GM23338 (cell line): ENCODE measurements at regions not wholly inside any gene's neighbourhood (a gene's known extent, or its start where the extent isn't known, plus 50 kb on each side); places are given as distances from the start of the nearest gene placed in this dataset.

Experiments
- CREB1 ChIP-seq: fragments of 250-450 bp; sonication (Bioruptor Pico); IDR thresholded peaks from 2 replicates; pipeline ENCODE4 v1.5.0; 2020; ENCODE audit warnings: low read depth, mild to moderate bottlenecking, moderate library complexity
- CTCF ChIP-seq, 2 experiments: fragments of 200-600 bp in 1 of 2; sonication (generic) in 1 of 2; conservative IDR thresholded peaks; 2 replicates each; pipeline versions ENCODE4 v1.5.1 to v1.6.1; 2016 to 2017; ENCODE audit warnings: antibody characterized with exemption in 2 of 2, low read depth in 2 of 2, mild to moderate bottlenecking in 2 of 2, moderate library complexity in 1 of 2
- EZH2 ChIP-seq: fragments of 200-600 bp; sonication (generic); IDR thresholded peaks from one replicate; pipeline ENCODE4 v1.8.0; 2017; ENCODE audit warnings: antibody characterized with exemption, mild to moderate bottlenecking, low read depth; ENCODE audit not compliant: unreplicated experiment
- EZH2phosphoT487 ChIP-seq: fragments of 200-600 bp; sonication (generic); IDR thresholded peaks from one replicate; pipeline ENCODE4 v1.8.1; 2018; ENCODE audit warnings: antibody characterized with exemption; ENCODE audit not compliant: unreplicated experiment
- JUNB ChIP-seq: IDR thresholded peaks from one replicate; pipeline ENCODE4 v1.6.1; 2016; ENCODE audit warnings: antibody characterized with exemption; ENCODE audit not compliant: unreplicated experiment
- NANOG ChIP-seq: IDR thresholded peaks from 2 replicates; pipeline ENCODE4 v1.6.1; 2016; ENCODE audit warnings: antibody characterized with exemption, borderline replicate concordance
- POLR2AphosphoS5 ChIP-seq: IDR thresholded peaks from 2 replicates; pipeline ENCODE4 v1.6.1; 2016; ENCODE audit warnings: antibody characterized with exemption, low read depth
- REST ChIP-seq: IDR thresholded peaks from one replicate; pipeline ENCODE4 v1.6.1; 2018; ENCODE audit warnings: antibody characterized with exemption; ENCODE audit not compliant: unreplicated experiment
- STAT1 ChIP-seq: IDR thresholded peaks from one replicate; pipeline ENCODE4 v1.6.1; 2016; ENCODE audit warnings: antibody characterized with exemption; ENCODE audit not compliant: unreplicated experiment
- ZNF114 ChIP-seq: fragments of 250-450 bp; sonication (Bioruptor Pico); IDR thresholded peaks from 2 replicates; pipeline ENCODE4 v1.5.0; 2020; ENCODE audit warnings: mild to moderate bottlenecking, moderate library complexity
- ZNF331 ChIP-seq: fragments of 250-450 bp; sonication (Bioruptor Pico); IDR thresholded peaks from 2 replicates; pipeline ENCODE4 v1.5.0; 2020; ENCODE audit warnings: low read depth, mild to moderate bottlenecking, moderate library complexity
- ZNF462 ChIP-seq: fragments of 250-450 bp; sonication (Bioruptor Pico); IDR thresholded peaks from 2 replicates; pipeline ENCODE4 v1.5.0; 2020; ENCODE audit warnings: mild to moderate bottlenecking, moderate library complexity
- TF ChIP-seq, protein P1 (sequence below): IDR thresholded peaks from 2 replicates; pipeline ENCODE4 v1.6.1; 2016; ENCODE audit warnings: antibody characterized with exemption

GRCh38 chr1:29451368-29451892 is 215.1 kb downstream of the PTPRU start:
- TF ChIP-seq CTCF (conservative IDR thresholded peaks at IDR 0.05; ENCODE audit: low read depth in 2 of 2) (no peak), REST (no peak), POLR2AphosphoS5 (no peak), ZNF331 (CRISPR knock-in tag) (no peak), CREB1 (CRISPR knock-in tag) (no peak), EZH2phosphoT487 (no peak), EZH2 (no peak), JUNB (no peak), NANOG (no peak), ZNF462 (CRISPR knock-in tag) (no peak), STAT1 (no peak), ZNF114 (CRISPR knock-in tag) (no peak)
- TF ChIP-seq, protein P1, sequence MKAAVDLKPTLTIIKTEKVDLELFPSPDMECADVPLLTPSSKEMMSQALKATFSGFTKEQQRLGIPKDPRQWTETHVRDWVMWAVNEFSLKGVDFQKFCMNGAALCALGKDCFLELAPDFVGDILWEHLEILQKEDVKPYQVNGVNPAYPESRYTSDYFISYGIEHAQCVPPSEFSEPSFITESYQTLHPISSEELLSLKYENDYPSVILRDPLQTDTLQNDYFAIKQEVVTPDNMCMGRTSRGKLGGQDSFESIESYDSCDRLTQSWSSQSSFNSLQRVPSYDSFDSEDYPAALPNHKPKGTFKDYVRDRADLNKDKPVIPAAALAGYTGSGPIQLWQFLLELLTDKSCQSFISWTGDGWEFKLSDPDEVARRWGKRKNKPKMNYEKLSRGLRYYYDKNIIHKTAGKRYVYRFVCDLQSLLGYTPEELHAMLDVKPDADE = no peak
